ENCODE measurements at regions not wholly inside any gene's neighbourhood (a gene's known extent, or its start where the extent isn't known, plus 50 kb on each side); places are given as distances from the start of the nearest gene placed in this dataset.

- Histone ChIP-seq H3K27ac (ENCODE audit: low read depth, low read length, poor library complexity, severe bottlenecking) (no peak overlapping the region), H2AFZ (ENCODE audit: low read length) (no peak overlapping the region)
Observed at GRCh38 chr12:93050748-93051081, 121.6 kb upstream of the EEA1 start.

DNA sequence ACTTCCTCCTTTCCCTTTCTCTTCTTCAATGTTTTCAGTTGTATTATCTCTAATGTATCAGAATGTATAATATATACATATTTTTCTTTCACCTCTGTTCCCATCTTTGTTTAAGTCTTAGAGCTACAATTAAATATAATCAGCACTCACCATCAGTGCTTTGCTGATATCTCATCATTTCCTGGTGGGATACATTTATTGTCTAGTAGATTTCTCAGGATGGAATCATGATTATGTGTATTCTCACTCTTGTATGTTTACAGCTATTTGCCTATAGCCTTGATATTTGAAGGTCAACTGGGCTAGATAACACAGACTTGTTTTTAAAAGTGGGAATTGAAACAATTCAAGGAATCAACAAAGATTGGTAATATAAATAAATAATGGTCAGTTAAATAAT is 124.9 kb upstream of the EEA1 start:
- Histone ChIP-seq H3F3A (ENCODE audit: insufficient read depth, low read length) (no peaks in the 10 kb centered on the region), H3K9me2 (ENCODE audit: low read depth, low read length) (no peaks in the 10 kb centered on the region), H3K4me1 (ENCODE audit: insufficient read depth, low read length, severe bottlenecking) (no peaks in the 10 kb centered on the region), H4K20me1 (ENCODE audit: insufficient read depth, low read length) (no peaks in the 10 kb centered on the region), H3K9ac (ENCODE audit: low read length) (no peak overlapping the region), H3K9me3 (ENCODE audit: low read length) (no peaks in the 10 kb centered on the region), H3K27me3 (ENCODE audit: insufficient read depth, low read length) (no peaks in the 10 kb centered on the region), H3K4me2 (ENCODE audit: low read length) (no peak overlapping the region), H2AFZ (ENCODE audit: low read length) (no peak overlapping the region), H3K79me2 (ENCODE audit: insufficient read depth, low read length) (no peaks in the 10 kb centered on the region), H3K36me3 (ENCODE audit: insufficient read depth, low read length) (no peaks in the 10 kb centered on the region), H3K4me3 (ENCODE audit: low read depth, low read length, poor library complexity, severe bottlenecking) (no peak overlapping the region), H3K27ac (ENCODE audit: low read depth, low read length, poor library complexity, severe bottlenecking) (no peak overlapping the region)
- no peak for TF ChIP-seq EZH2 (IDR thresholded peaks at IDR 0.05; ENCODE audit: borderline replicate concordance, low read length)

More at GRCh38 chr12:93050748-93051081, 121.6 kb upstream of the EEA1 start:
- Histone ChIP-seq H3K79me2 (ENCODE audit: insufficient read depth, low read length) (no peaks in the 10 kb centered on the region), H3K36me3 (ENCODE audit: insufficient read depth, low read length) (no peaks in the 10 kb centered on the region), H3K4me3 (ENCODE audit: low read depth, low read length, poor library complexity, severe bottlenecking) (no peak overlapping the region), H3K4me1 (ENCODE audit: insufficient read depth, low read length, severe bottlenecking) (no peaks in the 10 kb centered on the region), H3K9ac (ENCODE audit: low read length) (no peak overlapping the region), H4K20me1 (ENCODE audit: insufficient read depth, low read length) (no peaks in the 10 kb centered on the region), H3K27me3 (ENCODE audit: insufficient read depth, low read length) (no peaks in the 10 kb centered on the region), H3F3A (ENCODE audit: insufficient read depth, low read length) (no peaks in the 10 kb centered on the region), H3K9me3 (ENCODE audit: low read length) (no peaks in the 10 kb centered on the region), H3K4me2 (ENCODE audit: low read length) (no peak overlapping the region), H3K9me2 (ENCODE audit: low read depth, low read length) (no peaks in the 10 kb centered on the region)
- TF ChIP-seq CTCF (IDR thresholded peaks at IDR 0.05; ENCODE audit: low read length), result no peak
- no peak for TF ChIP-seq EZH2 (IDR thresholded peaks at IDR 0.05; ENCODE audit: borderline replicate concordance, low read length)

DNA sequence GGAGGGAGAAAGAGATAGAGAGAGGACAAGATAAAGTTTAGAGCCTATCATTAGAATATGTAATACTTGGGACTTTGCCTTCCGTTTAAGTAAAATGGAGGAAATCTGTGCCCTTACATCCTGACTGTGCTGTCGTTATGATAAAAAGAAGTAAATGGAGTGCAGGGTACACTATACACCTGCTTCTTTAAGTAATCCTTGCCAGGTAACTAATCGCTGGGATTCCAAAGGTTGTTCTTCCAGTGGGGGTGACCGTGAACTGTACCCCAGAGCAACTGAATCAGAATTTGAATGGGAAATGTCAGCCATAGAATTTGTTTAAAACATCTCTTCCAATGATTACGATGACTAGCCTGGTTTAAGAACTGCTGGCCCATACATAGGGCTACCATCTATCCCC is 126.1 kb upstream of the EEA1 start:
- Histone ChIP-seq H2AFZ (ENCODE audit: low read length) (no peak overlapping the region), H3K4me1 (ENCODE audit: insufficient read depth, low read length, severe bottlenecking) (peaks cover 6% of the 10 kb centered on the region)

More for the DNA sequence above, 126.1 kb upstream of the EEA1 start:
- H3F3A ChIP-seq (ENCODE audit: insufficient read depth, low read length), result no peaks in the 10 kb centered on the region
- no peak overlapping the region for H3K4me2 ChIP-seq (ENCODE audit: low read length)
- TF ChIP-seq EZH2 (IDR thresholded peaks at IDR 0.05; ENCODE audit: borderline replicate concordance, low read length), result no peak
- no peak for TF ChIP-seq CTCF (IDR thresholded peaks at IDR 0.05; ENCODE audit: low read length)
- H3K9ac ChIP-seq (ENCODE audit: low read length), result no peak overlapping the region
- no peak overlapping the region for H3K4me3 ChIP-seq (ENCODE audit: low read depth, low read length, poor library complexity, severe bottlenecking)
- no peaks in the 10 kb centered on the region for H3K36me3 ChIP-seq (ENCODE audit: insufficient read depth, low read length)
- no peaks in the 10 kb centered on the region for H3K27me3 ChIP-seq (ENCODE audit: insufficient read depth, low read length)
- H4K20me1 ChIP-seq (ENCODE audit: insufficient read depth, low read length), result no peaks in the 10 kb centered on the region
- H3K27ac ChIP-seq (ENCODE audit: low read depth, low read length, poor library complexity, severe bottlenecking), result no peak overlapping the region
- no peaks in the 10 kb centered on the region for H3K9me2 ChIP-seq (ENCODE audit: low read depth, low read length)
- H3K9me3 ChIP-seq (ENCODE audit: low read length), result no peaks in the 10 kb centered on the region
- no peaks in the 10 kb centered on the region for H3K79me2 ChIP-seq (ENCODE audit: insufficient read depth, low read length)
